GM12801 (cell line): ENCODE measurements at regions not wholly inside any gene's neighbourhood (a gene's known extent, or its start where the extent isn't known, plus 50 kb on each side); places are given as distances from the start of the nearest gene placed in this dataset.

Experiments used
- TF ChIP-seq, protein P1 (sequence below): IDR thresholded peaks from one replicate; pipeline ENCODE4 v1.5.1; 2011; ENCODE audit warnings: control low read depth; ENCODE audit not compliant: insufficient read length; ENCODE audit errors: extremely low read depth

GRCh38 chr18:71250191-71250590, 961.3 kb downstream of the SOCS6 start:
- TF ChIP-seq, protein P1, sequence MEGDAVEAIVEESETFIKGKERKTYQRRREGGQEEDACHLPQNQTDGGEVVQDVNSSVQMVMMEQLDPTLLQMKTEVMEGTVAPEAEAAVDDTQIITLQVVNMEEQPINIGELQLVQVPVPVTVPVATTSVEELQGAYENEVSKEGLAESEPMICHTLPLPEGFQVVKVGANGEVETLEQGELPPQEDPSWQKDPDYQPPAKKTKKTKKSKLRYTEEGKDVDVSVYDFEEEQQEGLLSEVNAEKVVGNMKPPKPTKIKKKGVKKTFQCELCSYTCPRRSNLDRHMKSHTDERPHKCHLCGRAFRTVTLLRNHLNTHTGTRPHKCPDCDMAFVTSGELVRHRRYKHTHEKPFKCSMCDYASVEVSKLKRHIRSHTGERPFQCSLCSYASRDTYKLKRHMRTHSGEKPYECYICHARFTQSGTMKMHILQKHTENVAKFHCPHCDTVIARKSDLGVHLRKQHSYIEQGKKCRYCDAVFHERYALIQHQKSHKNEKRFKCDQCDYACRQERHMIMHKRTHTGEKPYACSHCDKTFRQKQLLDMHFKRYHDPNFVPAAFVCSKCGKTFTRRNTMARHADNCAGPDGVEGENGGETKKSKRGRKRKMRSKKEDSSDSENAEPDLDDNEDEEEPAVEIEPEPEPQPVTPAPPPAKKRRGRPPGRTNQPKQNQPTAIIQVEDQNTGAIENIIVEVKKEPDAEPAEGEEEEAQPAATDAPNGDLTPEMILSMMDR: no peak

DNA sequence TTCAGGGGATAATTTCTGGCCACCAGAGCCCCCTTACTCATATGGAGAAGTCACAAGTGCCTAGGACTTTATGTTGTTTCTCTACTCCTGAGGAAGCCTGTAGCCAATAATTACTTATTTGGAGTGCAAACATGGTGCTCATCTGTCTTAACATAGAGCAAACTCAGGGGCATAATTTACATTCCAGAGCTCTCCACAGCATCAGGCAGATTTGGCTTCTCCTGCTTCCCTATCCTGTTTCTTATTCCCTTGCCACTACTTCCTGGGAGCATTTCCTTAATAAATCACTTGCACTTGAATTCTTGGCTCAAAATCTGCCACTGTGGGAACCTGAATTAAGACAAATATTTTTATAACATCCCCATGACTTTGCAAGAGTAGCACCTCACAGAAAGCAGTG, 960.9 kb downstream of the SOCS6 start:
- TF ChIP-seq, protein P1: no peak

DNA sequence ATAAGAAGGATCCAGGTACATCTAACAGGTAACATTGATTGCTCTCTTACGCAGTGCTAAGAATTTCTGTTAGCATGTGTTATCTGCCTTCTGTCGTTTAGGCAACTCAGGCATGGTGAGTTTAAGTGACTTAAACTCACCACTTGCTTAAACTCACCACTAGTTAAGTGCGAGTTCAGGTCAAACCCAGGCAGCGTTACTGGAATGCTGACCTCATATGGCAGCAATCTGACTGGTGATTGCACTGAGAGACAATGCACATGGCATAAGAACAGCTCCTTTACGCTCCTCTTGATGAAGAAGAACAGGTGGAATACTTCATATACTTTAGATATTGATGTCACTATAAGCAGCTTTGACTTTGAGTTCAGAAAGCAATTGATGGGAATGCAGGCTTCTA, 954.1 kb downstream of the SOCS6 start:
- TF ChIP-seq, protein P1: no peak

DNA sequence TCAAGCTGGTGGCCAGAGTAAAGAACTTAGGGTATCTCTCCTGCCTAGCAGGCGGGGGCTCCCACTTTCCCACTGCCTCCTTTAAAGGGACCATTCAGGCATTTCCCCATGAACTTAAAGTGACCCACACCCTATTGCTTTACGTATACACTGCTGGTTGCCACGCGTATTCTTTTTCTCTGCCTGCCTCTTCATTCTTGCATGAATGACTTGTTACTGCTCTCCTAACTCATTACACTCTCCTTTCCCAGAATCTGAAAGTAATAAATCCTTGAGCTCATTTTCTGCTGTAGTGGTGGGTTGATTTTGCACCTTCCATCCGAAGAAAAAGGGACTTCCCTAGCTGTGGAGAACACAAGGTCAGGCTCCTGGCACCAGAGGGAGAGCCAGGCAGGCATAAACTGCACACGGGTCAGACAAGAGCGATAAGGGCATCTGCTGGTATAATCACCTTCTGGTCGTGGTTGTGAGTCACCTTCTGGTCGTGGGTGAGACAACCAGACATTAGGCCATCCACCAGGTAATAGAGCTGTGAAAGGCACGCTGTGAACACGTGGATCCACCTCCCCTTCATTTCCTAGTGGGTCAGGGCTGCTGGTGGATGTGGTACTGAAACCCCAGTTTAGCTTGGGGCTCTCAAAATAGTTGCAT, 950.3 kb downstream of the SOCS6 start:
- TF ChIP-seq, protein P1: no peak

- TF ChIP-seq, protein P1: no peak
Observed at GRCh38 chr18:71237641-71238040, 948.8 kb downstream of the SOCS6 start.

DNA sequence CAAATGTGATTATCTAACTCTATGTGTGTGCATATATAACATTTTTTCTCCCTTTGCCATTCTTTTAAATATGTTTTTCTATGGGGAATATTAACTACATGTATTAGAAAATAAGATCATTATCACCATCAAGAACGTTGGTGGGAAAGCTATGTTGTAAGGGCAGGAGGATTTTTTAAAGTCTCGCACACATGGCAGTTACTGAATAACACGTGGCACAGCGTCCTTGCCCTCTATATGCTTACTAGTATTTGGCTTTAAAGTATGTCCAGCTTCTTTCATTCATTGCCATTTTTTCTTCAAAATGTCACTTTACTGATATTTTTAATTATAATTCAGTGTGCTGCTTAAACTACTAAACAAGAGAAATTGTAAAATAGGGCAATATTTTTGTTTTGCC, 944.3 kb downstream of the SOCS6 start:
- TF ChIP-seq, protein P1: no peak

DNA sequence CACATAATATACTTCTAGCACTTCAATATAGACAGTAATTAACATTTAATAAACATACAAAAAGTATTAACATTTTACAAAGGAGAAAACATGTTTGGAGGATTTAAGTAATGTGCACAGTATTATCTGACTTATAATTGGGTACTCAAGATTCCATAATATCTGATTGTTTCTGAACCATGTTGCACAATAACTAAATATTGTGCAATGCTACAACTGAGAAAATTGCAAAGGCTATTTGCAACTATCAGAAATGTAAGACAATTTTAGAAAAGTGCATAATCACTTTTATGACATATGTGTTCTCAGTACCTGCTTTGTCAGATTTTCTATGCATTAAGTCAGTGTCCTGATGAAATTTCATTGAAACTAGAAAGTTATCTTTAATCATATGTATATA, 934.6 kb downstream of the SOCS6 start:
- TF ChIP-seq, protein P1: no peak

- TF ChIP-seq, protein P1: no peak
Observed at GRCh38 chr18:71221405-71221804, 932.6 kb downstream of the SOCS6 start.
